ENCODE measurements at regions not wholly inside any gene's neighbourhood (a gene's known extent, or its start where the extent isn't known, plus 50 kb on each side); places are given as distances from the start of the nearest gene placed in this dataset.

DNA sequence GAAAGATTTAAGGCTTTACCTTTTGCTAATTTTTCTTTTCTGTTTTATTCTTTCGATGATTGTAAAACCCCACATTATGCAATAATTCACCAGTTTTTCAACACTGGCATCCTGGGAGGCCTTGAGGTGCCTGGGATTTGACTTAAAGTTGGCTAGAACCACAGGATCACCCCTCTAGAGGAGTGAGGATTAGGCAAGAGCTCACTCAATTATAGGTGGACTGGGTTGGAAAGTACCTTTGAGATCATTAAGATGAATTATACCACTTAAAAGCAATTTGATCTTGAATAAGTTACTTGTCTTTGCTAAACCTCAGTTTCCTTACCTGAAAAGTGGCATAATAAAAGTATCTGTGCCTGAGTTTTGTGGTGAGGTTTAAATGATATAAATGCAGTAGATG, 212.8 kb upstream of the TPRG1 start:
- Histone ChIP-seq H3K79me1 (ENCODE audit: low read length) (no peaks in the 10 kb centered on the region), H3K36me3 (ENCODE audit: control insufficient read depth in 1 of 2, insufficient read depth in 2 of 2, low read length in 2 of 2) (no peaks in the 10 kb centered on the region), H2AFZ (ENCODE audit: insufficient read depth, low read length, poor library complexity) (no peak overlapping the region), H2AK5ac (ENCODE audit: low read length) (no peak overlapping the region), H3K4me3 (ENCODE audit: low read depth, low read length) (no peak overlapping the region), H3K27ac (ENCODE audit: low read depth, low read length) (no peak overlapping the region), H3K4me1 (ENCODE audit: control insufficient read depth in 1 of 2, insufficient read depth in 2 of 2, low read length in 2 of 2) (no peaks in the 10 kb centered on the region), H3K9ac (ENCODE audit: low read length) (no peak overlapping the region), H3K23ac (ENCODE audit: low read length) (no peak overlapping the region), H4K91ac (ENCODE audit: low read depth, low read length) (no peak overlapping the region), H2BK5ac (ENCODE audit: low read depth, low read length, poor library complexity) (no peak overlapping the region), H3K14ac (ENCODE audit: low read length) (no peak overlapping the region), H4K12ac (ENCODE audit: low read depth, low read length) (no peak overlapping the region), H3K4ac (ENCODE audit: low read depth, low read length) (no peak overlapping the region), H3K4me2 (ENCODE audit: low read length) (no peak overlapping the region), H3K9me3 (ENCODE audit: insufficient read depth, low read depth, low read length) (no peaks in the 10 kb centered on the region), H3K18ac (ENCODE audit: low read length) (no peak overlapping the region), H4K8ac (ENCODE audit: low read depth, low read length) (no peak overlapping the region), H3K79me2 (ENCODE audit: control insufficient read depth, insufficient read depth, low read length, poor library complexity) (no peaks in the 10 kb centered on the region), H3K27me3 (ENCODE audit: insufficient read depth, low read length) (no peaks in the 10 kb centered on the region), H2BK120ac (ENCODE audit: insufficient read depth, low read length, poor library complexity) (no peak overlapping the region), H2BK12ac (ENCODE audit: low read length) (no peak overlapping the region)
- WGBS (ENCODE audit: extremely low coverage, insufficient coverage, insufficient read length) = no CpG with 5 or more reads among the region's 1 CpG
- DNase-seq = no peak

GRCh38 chr3:188962253-188963247, 209.2 kb upstream of the TPRG1 start:
- WGBS (ENCODE audit: extremely low coverage, insufficient coverage, insufficient read length) = no CpG with 5 or more reads among the region's 13 CpGs
- Histone ChIP-seq H3K27ac (ENCODE audit: low read depth, low read length) (no peak overlapping the region), H2BK120ac (ENCODE audit: insufficient read depth, low read length, poor library complexity) (no peak overlapping the region), H3K79me1 (ENCODE audit: low read length) (no peaks in the 10 kb centered on the region), H3K36me3 (ENCODE audit: control insufficient read depth in 1 of 2, insufficient read depth in 2 of 2, low read length in 2 of 2) (no peaks in the 10 kb centered on the region), H4K91ac (ENCODE audit: low read depth, low read length) (no peak overlapping the region), H3K4ac (ENCODE audit: low read depth, low read length) (no peak overlapping the region), H3K4me3 (ENCODE audit: low read depth, low read length) (no peak overlapping the region), H3K9ac (ENCODE audit: low read length) (no peak overlapping the region), H3K4me2 (ENCODE audit: low read length) (no peak overlapping the region), H3K14ac (ENCODE audit: low read length) (no peak overlapping the region), H2BK5ac (ENCODE audit: low read depth, low read length, poor library complexity) (no peak overlapping the region), H3K79me2 (ENCODE audit: control insufficient read depth, insufficient read depth, low read length, poor library complexity) (no peaks in the 10 kb centered on the region), H2BK12ac (ENCODE audit: low read length) (no peak overlapping the region), H4K8ac (ENCODE audit: low read depth, low read length) (no peak overlapping the region), H2AFZ (ENCODE audit: insufficient read depth, low read length, poor library complexity) (no peak overlapping the region), H3K27me3 (ENCODE audit: insufficient read depth, low read length) (no peaks in the 10 kb centered on the region), H3K18ac (ENCODE audit: low read length) (no peak overlapping the region), H3K9me3 (ENCODE audit: insufficient read depth, low read depth, low read length) (no peaks in the 10 kb centered on the region), H3K4me1 (ENCODE audit: control insufficient read depth in 1 of 2, insufficient read depth in 2 of 2, low read length in 2 of 2) (no peaks in the 10 kb centered on the region), H4K12ac (ENCODE audit: low read depth, low read length) (no peak overlapping the region), H2AK5ac (ENCODE audit: low read length) (no peak overlapping the region), H3K23ac (ENCODE audit: low read length) (no peak overlapping the region)
- DNase-seq = no peak

GRCh38 chr3:188964957-188965356, 206.8 kb upstream of the TPRG1 start:
- no peaks in the 10 kb centered on the region for H3K36me3 ChIP-seq (ENCODE audit: control insufficient read depth in 1 of 2, insufficient read depth in 2 of 2, low read length in 2 of 2)
- no peaks in the 10 kb centered on the region for H3K9me3 ChIP-seq (ENCODE audit: insufficient read depth, low read depth, low read length)
- H3K4me1 ChIP-seq (ENCODE audit: control insufficient read depth in 1 of 2, insufficient read depth in 2 of 2, low read length in 2 of 2) = no peaks in the 10 kb centered on the region
- no peak overlapping the region for H3K4ac ChIP-seq (ENCODE audit: low read depth, low read length)
- H4K91ac ChIP-seq (ENCODE audit: low read depth, low read length) = no peak overlapping the region
- no peak overlapping the region for H2BK12ac ChIP-seq (ENCODE audit: low read length)
- no peaks in the 10 kb centered on the region for H3K27me3 ChIP-seq (ENCODE audit: insufficient read depth, low read length)
- no peak overlapping the region for H3K4me3 ChIP-seq (ENCODE audit: low read depth, low read length)
- no peak overlapping the region for H2BK5ac ChIP-seq (ENCODE audit: low read depth, low read length, poor library complexity)
- no peak overlapping the region for H3K9ac ChIP-seq (ENCODE audit: low read length)
- no peak overlapping the region for H3K18ac ChIP-seq (ENCODE audit: low read length)
- no peak overlapping the region for H2BK120ac ChIP-seq (ENCODE audit: insufficient read depth, low read length, poor library complexity)
- no peaks in the 10 kb centered on the region for H3K79me1 ChIP-seq (ENCODE audit: low read length)
- H3K4me2 ChIP-seq (ENCODE audit: low read length) = no peak overlapping the region
- no peak overlapping the region for H2AFZ ChIP-seq (ENCODE audit: insufficient read depth, low read length, poor library complexity)
- peak; percentile 83 to 93 for DNase-seq
- no peak overlapping the region for H4K12ac ChIP-seq (ENCODE audit: low read depth, low read length)
- H3K23ac ChIP-seq (ENCODE audit: low read length) = no peak overlapping the region
- no peak overlapping the region for H3K14ac ChIP-seq (ENCODE audit: low read length)
- WGBS (ENCODE audit: extremely low coverage, insufficient coverage, insufficient read length) = no CpG with 5 or more reads among the region's 5 CpGs
- no peak overlapping the region for H3K27ac ChIP-seq (ENCODE audit: low read depth, low read length)
- H4K8ac ChIP-seq (ENCODE audit: low read depth, low read length) = no peak overlapping the region
- H3K79me2 ChIP-seq (ENCODE audit: control insufficient read depth, insufficient read depth, low read length, poor library complexity) = no peaks in the 10 kb centered on the region
- H2AK5ac ChIP-seq (ENCODE audit: low read length) = no peak overlapping the region

DNA sequence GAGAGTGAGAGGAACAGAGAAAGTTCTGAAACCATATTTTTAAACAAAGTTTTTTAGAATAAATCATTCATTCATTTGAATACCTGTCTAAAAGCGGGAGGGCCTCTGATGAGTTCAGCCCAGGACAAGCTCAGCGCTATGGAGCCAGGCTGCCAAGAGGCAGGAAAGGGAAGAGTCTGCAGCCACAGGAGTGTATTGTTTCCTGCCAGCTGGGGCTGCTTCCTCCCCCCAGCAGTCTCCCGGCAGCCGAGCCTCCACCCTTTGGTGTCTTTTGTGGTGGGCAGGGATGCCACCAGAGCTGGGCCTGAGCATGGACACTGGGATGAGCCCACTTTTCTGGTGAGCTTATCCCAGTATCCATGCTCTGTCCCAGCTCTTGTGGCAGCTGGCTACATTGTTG, 199.5 kb upstream of the TPRG1 start:
- no peak overlapping the region for H3K9ac ChIP-seq (ENCODE audit: low read length)
- no peak overlapping the region for H3K18ac ChIP-seq (ENCODE audit: low read length)
- H3K79me1 ChIP-seq (ENCODE audit: low read length) = no peaks in the 10 kb centered on the region
- no peak overlapping the region for H2BK5ac ChIP-seq (ENCODE audit: low read depth, low read length, poor library complexity)
- no peaks in the 10 kb centered on the region for H3K9me3 ChIP-seq (ENCODE audit: insufficient read depth, low read depth, low read length)
- H2BK120ac ChIP-seq (ENCODE audit: insufficient read depth, low read length, poor library complexity) = no peak overlapping the region
- no peak overlapping the region for H3K27ac ChIP-seq (ENCODE audit: low read depth, low read length)
- H4K8ac ChIP-seq (ENCODE audit: low read depth, low read length) = no peak overlapping the region
- WGBS (ENCODE audit: extremely low coverage, insufficient coverage, insufficient read length) = no CpG with 5 or more reads among the region's 4 CpGs
- H3K14ac ChIP-seq (ENCODE audit: low read length) = no peak overlapping the region
- H3K4me1 ChIP-seq (ENCODE audit: control insufficient read depth in 1 of 2, insufficient read depth in 2 of 2, low read length in 2 of 2) = no peaks in the 10 kb centered on the region
- no peaks in the 10 kb centered on the region for H3K79me2 ChIP-seq (ENCODE audit: control insufficient read depth, insufficient read depth, low read length, poor library complexity)
- H3K4me2 ChIP-seq (ENCODE audit: low read length) = no peak overlapping the region
- no peak overlapping the region for H4K12ac ChIP-seq (ENCODE audit: low read depth, low read length)
- no peak overlapping the region for H2AK5ac ChIP-seq (ENCODE audit: low read length)
- no peak overlapping the region for H4K91ac ChIP-seq (ENCODE audit: low read depth, low read length)
- H3K27me3 ChIP-seq (ENCODE audit: insufficient read depth, low read length) = no peaks in the 10 kb centered on the region
- DNase-seq = no peak
- no peak overlapping the region for H3K4me3 ChIP-seq (ENCODE audit: low read depth, low read length)
- no peak overlapping the region for H2BK12ac ChIP-seq (ENCODE audit: low read length)
- no peak overlapping the region for H3K4ac ChIP-seq (ENCODE audit: low read depth, low read length)
- no peak overlapping the region for H2AFZ ChIP-seq (ENCODE audit: insufficient read depth, low read length, poor library complexity)
- H3K36me3 ChIP-seq (ENCODE audit: control insufficient read depth in 1 of 2, insufficient read depth in 2 of 2, low read length in 2 of 2) = no peaks in the 10 kb centered on the region
- no peak overlapping the region for H3K23ac ChIP-seq (ENCODE audit: low read length)
